H1 (cell line): ENCODE measurements at regions not wholly inside any gene's neighbourhood (a gene's known extent, or its start where the extent isn't known, plus 50 kb on each side); places are given as distances from the start of the nearest gene placed in this dataset.

Experiments
- PHF8 ChIP-seq: fragments of 200-600 bp; sonication (generic); conservative IDR thresholded peaks from 2 replicates; pipeline ENCODE4 v1.7.1; 2012; ENCODE audit warnings: low read depth, mild to moderate bottlenecking, inconsistent platforms, low read length, moderate library complexity
- TCF12 ChIP-seq: IDR thresholded peaks from 2 replicates; pipeline ENCODE4 v1.6.1; 2011; ENCODE audit warnings: low read depth, mild to moderate bottlenecking, low read length

- TF ChIP-seq TCF12 (no peak), PHF8 (no peak)
- TF ChIP-seq, all 59 proteins: peak for 0
These were observed 204.7 kb downstream of the ENGASE start (continued) for GRCh38 chr17:79279320-79279719.
